Kidney epithelial cell (primary cell): ENCODE measurements at regions not wholly inside any gene's neighbourhood (a gene's known extent, or its start where the extent isn't known, plus 50 kb on each side); places are given as distances from the start of the nearest gene placed in this dataset.

Source experiments
- DNase-seq: peaks from one replicate; pipeline ENCODE4 v3.0.0-alpha.2; 2010; ENCODE audit warnings: low read depth
- H3K27me3 ChIP-seq: 2 replicates; pipeline ENCODE4 v1.6.0; 2011; ENCODE audit warnings: low read length; ENCODE audit not compliant: control insufficient read depth, insufficient read depth
- H3K36me3 ChIP-seq: 2 replicates; pipeline ENCODE4 v1.5.1; 2011; ENCODE audit warnings: low read length; ENCODE audit not compliant: control insufficient read depth, insufficient read depth
- H3K4me3 ChIP-seq: 2 replicates; pipeline ENCODE4 v1.5.1; 2011; ENCODE audit warnings: low read depth, mild to moderate bottlenecking, control low read depth, low read length
- TF ChIP-seq, protein P1 (sequence below): IDR thresholded peaks from 2 replicates; pipeline ENCODE4 v1.5.1; 2011; ENCODE audit warnings: mild to moderate bottlenecking, moderate library complexity, low read length, control low read depth, inconsistent platforms; ENCODE audit not compliant: insufficient read depth, poor library complexity, severe bottlenecking

- Histone ChIP-seq H3K27me3 (no peaks in the 10 kb centered on the region), H3K36me3 (no peaks in the 10 kb centered on the region), H3K4me3 (no peak overlapping the region)
- TF ChIP-seq, protein P1, sequence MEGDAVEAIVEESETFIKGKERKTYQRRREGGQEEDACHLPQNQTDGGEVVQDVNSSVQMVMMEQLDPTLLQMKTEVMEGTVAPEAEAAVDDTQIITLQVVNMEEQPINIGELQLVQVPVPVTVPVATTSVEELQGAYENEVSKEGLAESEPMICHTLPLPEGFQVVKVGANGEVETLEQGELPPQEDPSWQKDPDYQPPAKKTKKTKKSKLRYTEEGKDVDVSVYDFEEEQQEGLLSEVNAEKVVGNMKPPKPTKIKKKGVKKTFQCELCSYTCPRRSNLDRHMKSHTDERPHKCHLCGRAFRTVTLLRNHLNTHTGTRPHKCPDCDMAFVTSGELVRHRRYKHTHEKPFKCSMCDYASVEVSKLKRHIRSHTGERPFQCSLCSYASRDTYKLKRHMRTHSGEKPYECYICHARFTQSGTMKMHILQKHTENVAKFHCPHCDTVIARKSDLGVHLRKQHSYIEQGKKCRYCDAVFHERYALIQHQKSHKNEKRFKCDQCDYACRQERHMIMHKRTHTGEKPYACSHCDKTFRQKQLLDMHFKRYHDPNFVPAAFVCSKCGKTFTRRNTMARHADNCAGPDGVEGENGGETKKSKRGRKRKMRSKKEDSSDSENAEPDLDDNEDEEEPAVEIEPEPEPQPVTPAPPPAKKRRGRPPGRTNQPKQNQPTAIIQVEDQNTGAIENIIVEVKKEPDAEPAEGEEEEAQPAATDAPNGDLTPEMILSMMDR: no peak
- DNase-seq: no peak
Observed at GRCh38 chr2:41283079-41283775, 764.6 kb upstream of the PKDCC start.

DNA sequence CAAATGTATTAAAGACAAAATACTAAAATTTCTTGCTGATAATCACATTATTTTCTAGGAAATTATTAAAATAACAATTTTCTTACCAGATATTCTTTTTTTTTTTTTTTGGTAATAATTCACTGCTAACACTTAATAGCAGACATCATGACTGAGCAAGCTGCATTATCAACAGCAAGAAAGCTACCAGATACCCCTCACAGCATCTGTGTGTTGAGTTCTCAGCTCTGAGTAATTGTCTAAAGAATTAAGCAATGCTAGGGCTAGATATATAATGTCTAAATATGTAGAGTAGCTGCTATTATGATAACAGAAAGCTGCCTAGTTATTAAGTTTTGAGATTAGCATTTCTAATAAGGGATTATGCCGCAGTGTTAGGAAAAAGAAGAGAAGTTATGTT is 754.3 kb upstream of the PKDCC start:
- Histone ChIP-seq H3K4me3 (no peak overlapping the region), H3K36me3 (no peaks in the 10 kb centered on the region), H3K27me3 (no peaks in the 10 kb centered on the region)
- no peak for DNase-seq
- TF ChIP-seq, protein P1: no peak

DNA sequence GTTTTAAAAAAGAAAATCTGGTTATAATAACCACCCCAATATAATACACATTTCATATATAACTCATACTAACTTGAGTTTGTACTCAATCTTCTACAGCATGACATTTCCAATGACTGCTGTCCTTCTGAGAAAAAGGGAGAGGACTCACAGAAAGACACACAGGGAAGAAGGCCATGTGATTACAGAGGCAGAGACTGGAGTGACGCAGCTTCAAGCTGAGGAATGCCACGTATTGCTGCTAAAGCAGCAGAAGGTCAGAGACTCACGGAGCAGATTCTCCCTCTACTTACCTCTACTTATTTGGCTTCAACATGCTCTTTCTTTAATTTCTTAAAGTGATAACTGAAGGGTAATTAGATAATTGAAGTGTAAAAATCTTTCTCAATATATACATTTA is 753.5 kb upstream of the PKDCC start:
- DNase-seq: no peak
- H3K36me3 ChIP-seq: no peaks in the 10 kb centered on the region
- no peak overlapping the region for H3K4me3 ChIP-seq
- TF ChIP-seq, protein P1: no peak
- H3K27me3 ChIP-seq: no peaks in the 10 kb centered on the region

GRCh38 chr2:41313082-41313481 is 734.7 kb upstream of the PKDCC start:
- TF ChIP-seq, protein P1: no peak
- Histone ChIP-seq H3K27me3 (no peaks in the 10 kb centered on the region), H3K4me3 (no peak overlapping the region), H3K36me3 (no peaks in the 10 kb centered on the region)
- no peak for DNase-seq

DNA sequence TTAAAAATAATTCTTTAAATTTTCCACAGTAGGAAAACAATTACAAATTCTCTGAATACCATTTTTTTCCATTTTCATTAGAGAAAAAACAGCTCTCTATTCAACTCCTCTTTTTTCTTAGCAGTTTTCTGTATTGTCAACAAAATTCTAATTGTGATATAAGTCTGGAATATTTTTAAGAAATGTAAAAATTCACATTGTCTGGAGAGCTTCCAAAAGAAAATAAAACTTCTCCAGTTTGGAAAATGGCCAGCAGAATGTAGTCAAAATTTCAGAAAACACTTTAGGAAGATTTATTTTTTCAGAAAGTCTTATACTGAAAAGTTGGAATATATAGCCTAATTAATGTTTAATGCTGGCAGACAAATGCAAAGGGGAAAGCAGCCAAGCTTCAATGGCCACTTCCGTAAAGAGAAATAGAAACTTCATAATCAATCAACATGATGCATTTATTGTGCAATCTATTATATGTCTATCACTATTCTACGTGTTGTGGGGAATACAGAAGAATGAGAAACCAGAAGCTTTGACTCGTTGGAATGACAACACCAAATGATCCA is 733.2 kb upstream of the PKDCC start:
- H3K36me3 ChIP-seq: no peaks in the 10 kb centered on the region
- H3K4me3 ChIP-seq: no peak overlapping the region
- DNase-seq: no peak
- no peaks in the 10 kb centered on the region for H3K27me3 ChIP-seq
- TF ChIP-seq, protein P1: no peak

DNA sequence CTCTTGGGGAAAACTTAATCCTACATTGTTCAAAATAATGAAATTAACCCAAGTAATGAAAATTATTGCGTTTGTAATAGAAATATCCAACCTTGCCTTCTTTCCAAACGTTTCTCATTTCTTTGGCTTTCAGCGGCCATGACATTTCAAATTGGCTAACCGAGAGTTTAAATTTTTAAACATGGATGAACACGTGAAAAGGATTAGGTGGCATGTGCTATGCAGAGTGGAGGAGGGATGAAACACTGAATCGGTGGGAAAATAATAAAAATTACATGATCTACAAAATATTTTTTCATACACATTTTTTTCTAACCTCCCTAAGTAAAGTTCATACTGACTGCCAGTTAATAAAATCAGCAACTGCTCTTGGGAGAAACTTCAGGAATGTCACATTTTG is 728.4 kb upstream of the PKDCC start:
- Histone ChIP-seq H3K27me3 (no peaks in the 10 kb centered on the region), H3K4me3 (no peak overlapping the region), H3K36me3 (no peaks in the 10 kb centered on the region)
- DNase-seq: no peak
- TF ChIP-seq, protein P1: no peak
